ENCODE measurements at regions not wholly inside any gene's neighbourhood (a gene's known extent, or its start where the extent isn't known, plus 50 kb on each side); places are given as distances from the start of the nearest gene placed in this dataset.

- TF ChIP-seq MYC (IDR thresholded peaks at IDR 0.05; ENCODE audit: low read depth, low read length) (no peak), POLR2A (IDR thresholded peaks at IDR 0.05; ENCODE audit: extremely low read depth, insufficient read length) (no peak), CTCF (IDR thresholded peaks at IDR 0.05; ENCODE audit: low read depth, low read length) (no peak), MAX (IDR thresholded peaks at IDR 0.05; ENCODE audit: low read depth, low read length) (no peak)
Observed at GRCh38 chr16:63980763-63981162, 1141.1 kb downstream of the CDH11 start.

DNA sequence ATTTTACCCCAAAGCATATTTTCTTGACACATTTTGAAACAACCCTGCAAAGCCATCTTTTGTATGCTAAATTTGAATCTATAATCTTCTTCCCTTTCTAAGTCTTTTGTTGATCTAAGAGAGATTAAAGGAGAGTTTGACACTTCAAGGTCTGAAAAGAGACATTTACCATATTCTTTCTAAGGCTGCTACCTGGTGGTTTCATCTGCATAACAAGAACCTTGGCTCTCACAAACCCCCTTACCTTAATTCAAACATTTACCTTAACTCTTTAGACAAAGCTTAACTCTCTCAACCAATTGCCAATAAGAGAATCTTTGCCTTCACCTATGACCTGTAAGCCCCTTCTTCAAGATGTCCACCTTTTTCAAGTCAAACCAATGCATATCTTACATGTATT, 1143.6 kb downstream of the CDH11 start:
- no peak overlapping the region for H3K4me3 ChIP-seq (ENCODE audit: low read depth, low read length)
- no peak for TF ChIP-seq MAX (IDR thresholded peaks at IDR 0.05; ENCODE audit: low read depth, low read length)
- TF ChIP-seq MYC (IDR thresholded peaks at IDR 0.05; ENCODE audit: low read depth, low read length): no peak
- TF ChIP-seq CTCF (IDR thresholded peaks at IDR 0.05; ENCODE audit: low read depth, low read length): no peak
- TF ChIP-seq POLR2A (IDR thresholded peaks at IDR 0.05; ENCODE audit: extremely low read depth, insufficient read length): no peak
- no peak for DNase-seq (ENCODE audit: low read depth)

More at GRCh38 chr16:63980763-63981162, 1141.1 kb downstream of the CDH11 start:
- H3K4me3 ChIP-seq (ENCODE audit: low read depth, low read length): no peak overlapping the region
- DNase-seq (ENCODE audit: low read depth): no peak

- DNase-seq (ENCODE audit: low read depth): no peak
- no peak overlapping the region for H3K4me3 ChIP-seq (ENCODE audit: low read depth, low read length)
- TF ChIP-seq CTCF (IDR thresholded peaks at IDR 0.05; ENCODE audit: low read depth, low read length) (no peak), MYC (IDR thresholded peaks at IDR 0.05; ENCODE audit: low read depth, low read length) (no peak), MAX (IDR thresholded peaks at IDR 0.05; ENCODE audit: low read depth, low read length) (no peak), POLR2A (IDR thresholded peaks at IDR 0.05; ENCODE audit: extremely low read depth, insufficient read length) (no peak)
Observed at GRCh38 chr16:63976345-63976744, 1145.5 kb downstream of the CDH11 start.

- no peak for DNase-seq (ENCODE audit: low read depth)
- H3K4me3 ChIP-seq (ENCODE audit: low read depth, low read length): no peak overlapping the region
- no peak for TF ChIP-seq MYC (IDR thresholded peaks at IDR 0.05; ENCODE audit: low read depth, low read length)
- no peak for TF ChIP-seq CTCF (IDR thresholded peaks at IDR 0.05; ENCODE audit: low read depth, low read length)
- no peak for TF ChIP-seq MAX (IDR thresholded peaks at IDR 0.05; ENCODE audit: low read depth, low read length)
Observed at GRCh38 chr16:63975669-63976068, 1146.2 kb downstream of the CDH11 start.

- TF ChIP-seq MYC (IDR thresholded peaks at IDR 0.05; ENCODE audit: low read depth, low read length): no peak
- TF ChIP-seq MAX (IDR thresholded peaks at IDR 0.05; ENCODE audit: low read depth, low read length): no peak
- no peak for TF ChIP-seq POLR2A (IDR thresholded peaks at IDR 0.05; ENCODE audit: extremely low read depth, insufficient read length)
- TF ChIP-seq CTCF (IDR thresholded peaks at IDR 0.05; ENCODE audit: low read depth, low read length): no peak
- no peak overlapping the region for H3K4me3 ChIP-seq (ENCODE audit: low read depth, low read length)
- no peak for DNase-seq (ENCODE audit: low read depth)
Observed at GRCh38 chr16:63967966-63968365, 1153.9 kb downstream of the CDH11 start.

DNA sequence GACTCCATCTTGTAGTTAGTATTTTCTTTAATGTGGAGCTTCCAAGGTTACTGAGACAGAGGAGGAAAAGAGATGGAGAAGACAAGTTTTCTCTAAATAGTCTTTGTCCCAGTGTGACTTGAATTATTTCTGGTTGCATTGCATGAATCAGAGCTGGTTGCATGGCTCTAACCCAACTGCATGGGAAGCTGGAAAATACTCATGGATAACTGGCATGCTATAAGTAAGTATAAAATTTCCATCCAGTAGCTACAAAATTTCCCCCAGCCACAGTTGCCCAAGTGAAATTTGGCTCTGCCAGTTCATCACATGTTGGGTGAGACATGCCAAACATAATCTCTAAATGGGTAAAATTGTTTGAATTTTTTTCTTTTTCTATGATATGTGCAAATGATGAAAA, 1161.5 kb downstream of the CDH11 start:
- H3K4me3 ChIP-seq (ENCODE audit: low read depth, low read length): no peak overlapping the region
- no peak for DNase-seq (ENCODE audit: low read depth)
- no peak for TF ChIP-seq CTCF (IDR thresholded peaks at IDR 0.05; ENCODE audit: low read depth, low read length)
- no peak for TF ChIP-seq MAX (IDR thresholded peaks at IDR 0.05; ENCODE audit: low read depth, low read length)
- no peak for TF ChIP-seq MYC (IDR thresholded peaks at IDR 0.05; ENCODE audit: low read depth, low read length)
- TF ChIP-seq POLR2A (IDR thresholded peaks at IDR 0.05; ENCODE audit: extremely low read depth, insufficient read length): no peak
